Neural progenitor cell (in vitro differentiated cells): ENCODE measurements at regions not wholly inside any gene's neighbourhood (a gene's known extent, or its start where the extent isn't known, plus 50 kb on each side); places are given as distances from the start of the nearest gene placed in this dataset.

Experiments
- EZH2 ChIP-seq: fragments of 200-600 bp; sonication (generic); IDR thresholded peaks from 2 replicates; pipeline ENCODE4 v1.6.1; 2017; ENCODE audit warnings: antibody characterized with exemption, mild to moderate bottlenecking, moderate library complexity
- EZH2phosphoT487 ChIP-seq: fragments of 200-600 bp; sonication (generic); IDR thresholded peaks from 2 replicates; pipeline ENCODE4 v1.6.1; 2017; ENCODE audit warnings: antibody characterized with exemption

DNA sequence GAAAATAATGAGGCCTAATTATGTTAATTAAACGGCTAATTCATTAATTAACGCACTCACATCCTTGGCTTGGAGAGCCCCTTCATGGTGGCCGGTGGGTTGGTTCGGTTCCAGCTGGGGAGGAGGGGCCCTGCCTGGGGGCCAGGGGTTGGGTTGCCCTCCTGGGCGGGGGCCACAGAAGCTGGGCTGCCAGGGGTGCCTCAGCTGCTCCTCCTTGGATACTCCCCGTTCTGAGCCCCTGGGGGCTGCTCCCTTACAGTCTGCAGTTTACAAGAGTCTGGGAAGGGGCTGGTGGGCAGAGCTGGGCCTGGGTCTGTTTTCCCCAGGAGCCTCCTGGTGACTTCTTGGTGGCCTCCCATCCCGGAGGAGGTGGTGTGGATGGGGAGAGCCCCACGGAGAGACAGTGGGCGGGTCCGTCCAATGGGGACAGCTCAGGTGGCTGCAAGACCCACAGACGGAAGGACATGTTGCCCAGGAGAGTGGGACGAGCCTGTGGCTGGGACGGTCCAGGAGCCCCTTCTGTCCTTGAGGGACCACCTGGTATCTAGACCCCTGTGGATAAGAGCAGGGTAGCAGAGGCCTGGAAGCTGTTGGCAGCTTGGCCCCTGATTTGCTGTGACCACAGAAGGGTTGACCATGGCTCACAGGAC is 277.5 kb downstream of the PBX3 start:
- TF ChIP-seq EZH2 (no peak), EZH2phosphoT487 (no peak)
